ENCODE measurements at regions not wholly inside any gene's neighbourhood (a gene's known extent, or its start where the extent isn't known, plus 50 kb on each side); places are given as distances from the start of the nearest gene placed in this dataset.

GRCh38 chr16:26950636-26951035 lies 116.1 kb upstream of the C16orf82 start:
- ChIA-PET CTCF (no interaction called here), POLR2A (no interaction called here)
- no peak for DNase-seq
- no peaks in the 10 kb centered on the region for H3K9me3 Mint-ChIP-seq
- H3K27ac Mint-ChIP-seq: no peak overlapping the region
- no peaks in the 10 kb centered on the region for H3K36me3 Mint-ChIP-seq
- peaks cover 12% of the 10 kb centered on the region for H3K27me3 Mint-ChIP-seq
- H3K4me3 Mint-ChIP-seq: no peak overlapping the region
- no peaks in the 10 kb centered on the region for H3K4me1 Mint-ChIP-seq (ENCODE audit: low read depth)
- intact Hi-C loops (cut with micrococcal nuclease): no loop called here

- Mint-ChIP-seq H3K36me3 (no peaks in the 10 kb centered on the region), H3K27ac (no peak overlapping the region), H3K9me3 (no peaks in the 10 kb centered on the region), H3K4me1 (ENCODE audit: low read depth) (no peaks in the 10 kb centered on the region), H3K4me3 (no peak overlapping the region), H3K27me3 (peaks cover 12% of the 10 kb centered on the region)
- CTCF ChIA-PET: no interaction called here
- POLR2A ChIA-PET: no interaction called here
- intact Hi-C loops (cut with micrococcal nuclease): no loop called here
- no peak for DNase-seq
These were observed 114.8 kb upstream of the C16orf82 start for GRCh38 chr16:26951950-26952349.

GRCh38 chr16:26952411-26952810 lies 114.3 kb upstream of the C16orf82 start:
- DNase-seq: no peak
- no peak overlapping the region for H3K4me3 Mint-ChIP-seq
- ChIA-PET CTCF (no interaction called here), POLR2A (no interaction called here)
- H3K36me3 Mint-ChIP-seq: no peaks in the 10 kb centered on the region
- H3K4me1 Mint-ChIP-seq (ENCODE audit: low read depth): no peaks in the 10 kb centered on the region
- no peak overlapping the region for H3K27ac Mint-ChIP-seq
- intact Hi-C loops (cut with micrococcal nuclease): no loop called here
- H3K9me3 Mint-ChIP-seq: no peaks in the 10 kb centered on the region
- H3K27me3 Mint-ChIP-seq: peaks cover 12% of the 10 kb centered on the region

GRCh38 chr16:26957283-26957859 lies 109.4 kb upstream of the C16orf82 start:
- H3K27me3 Mint-ChIP-seq: peaks cover 4% of the 10 kb centered on the region
- intact Hi-C loops (cut with micrococcal nuclease): no loop called here
- no peak for DNase-seq
- H3K27ac Mint-ChIP-seq: no peak overlapping the region
- no peak overlapping the region for H3K4me3 Mint-ChIP-seq
- no peaks in the 10 kb centered on the region for H3K4me1 Mint-ChIP-seq (ENCODE audit: low read depth)
- H3K9me3 Mint-ChIP-seq: no peaks in the 10 kb centered on the region
- POLR2A ChIA-PET: no interaction called here
- CTCF ChIA-PET: interaction anchor here (0.5 kb wide), 1 partner anchor 12 kb away, joined by 3 read pairs; no protein-coding TSS in a partner anchor
- no peaks in the 10 kb centered on the region for H3K36me3 Mint-ChIP-seq

GRCh38 chr16:26959416-26960009 lies 107.2 kb upstream of the C16orf82 start:
- Mint-ChIP-seq H3K9me3 (no peaks in the 10 kb centered on the region), H3K27me3 (peaks cover 8% of the 10 kb centered on the region), H3K4me3 (no peak overlapping the region), H3K4me1 (ENCODE audit: low read depth) (no peaks in the 10 kb centered on the region), H3K36me3 (no peaks in the 10 kb centered on the region), H3K27ac (no peak overlapping the region)
- DNase-seq: no peak
- ChIA-PET POLR2A (no interaction called here), CTCF (no interaction called here)
- intact Hi-C loops (cut with micrococcal nuclease): no loop called here

- Mint-ChIP-seq H3K27me3 (peaks cover 11% of the 10 kb centered on the region), H3K9me3 (no peaks in the 10 kb centered on the region), H3K4me3 (no peak overlapping the region), H3K4me1 (ENCODE audit: low read depth) (no peaks in the 10 kb centered on the region), H3K36me3 (no peaks in the 10 kb centered on the region), H3K27ac (no peak overlapping the region)
- CTCF ChIA-PET: no interaction called here
- DNase-seq: no peak
- intact Hi-C loops (cut with micrococcal nuclease): no loop called here
- POLR2A ChIA-PET: no interaction called here
These were observed 105.3 kb upstream of the C16orf82 start for GRCh38 chr16:26961459-26961858.

GRCh38 chr16:26963109-26963508 lies 103.6 kb upstream of the C16orf82 start:
- Mint-ChIP-seq H3K4me3 (no peak overlapping the region), H3K36me3 (no peaks in the 10 kb centered on the region), H3K4me1 (ENCODE audit: low read depth) (no peaks in the 10 kb centered on the region), H3K9me3 (no peaks in the 10 kb centered on the region), H3K27me3 (peaks cover 11% of the 10 kb centered on the region), H3K27ac (no peak overlapping the region)
- ChIA-PET CTCF (interaction anchor here (0.6 to 1.4 kb wide), 6 partner anchors 13 to 1613 kb away, joined by 3 to 4 read pairs (median 3); no protein-coding TSS in a partner anchor), POLR2A (no interaction called here)
- intact Hi-C loops (cut with micrococcal nuclease): no loop called here
- peak; percentile 42 for DNase-seq

- CTCF ChIA-PET: no interaction called here
- Mint-ChIP-seq H3K9me3 (no peaks in the 10 kb centered on the region), H3K27me3 (peaks cover 3% of the 10 kb centered on the region), H3K4me3 (no peak overlapping the region), H3K27ac (no peak overlapping the region), H3K4me1 (ENCODE audit: low read depth) (no peaks in the 10 kb centered on the region), H3K36me3 (no peaks in the 10 kb centered on the region)
- DNase-seq: no peak
- intact Hi-C loops (cut with micrococcal nuclease): no loop called here
- POLR2A ChIA-PET: no interaction called here
These were observed 97.0 kb upstream of the C16orf82 start for GRCh38 chr16:26969589-26970231.

- intact Hi-C loops (cut with micrococcal nuclease): no loop called here
- H3K36me3 Mint-ChIP-seq: no peaks in the 10 kb centered on the region
- H3K27me3 Mint-ChIP-seq: peaks cover 3% of the 10 kb centered on the region
- no peaks in the 10 kb centered on the region for H3K9me3 Mint-ChIP-seq
- no peak overlapping the region for H3K27ac Mint-ChIP-seq
- DNase-seq: no peak
- H3K4me1 Mint-ChIP-seq (ENCODE audit: low read depth): no peaks in the 10 kb centered on the region
- ChIA-PET POLR2A (no interaction called here), CTCF (no interaction called here)
- H3K4me3 Mint-ChIP-seq: no peak overlapping the region
These were observed 96.4 kb upstream of the C16orf82 start for GRCh38 chr16:26970292-26970691.

GRCh38 chr16:26976873-26977272 lies 89.9 kb upstream of the C16orf82 start:
- Mint-ChIP-seq H3K9me3 (no peaks in the 10 kb centered on the region), H3K27ac (no peak overlapping the region), H3K27me3 (peaks cover 4% of the 10 kb centered on the region), H3K4me1 (ENCODE audit: low read depth) (no peaks in the 10 kb centered on the region), H3K4me3 (no peak overlapping the region), H3K36me3 (no peaks in the 10 kb centered on the region)
- intact Hi-C loops (cut with micrococcal nuclease): no loop called here
- no peak for DNase-seq
- ChIA-PET POLR2A (no interaction called here), CTCF (interaction anchor here (0.9 kb wide), 1 partner anchor 13 kb away, joined by 3 read pairs; no protein-coding TSS in a partner anchor)

GRCh38 chr16:26981266-26981938 lies 85.3 kb upstream of the C16orf82 start:
- ChIA-PET CTCF (no interaction called here), POLR2A (no interaction called here)
- no peak for DNase-seq
- intact Hi-C loops (cut with micrococcal nuclease): no loop called here
- Mint-ChIP-seq H3K9me3 (no peaks in the 10 kb centered on the region), H3K4me3 (no peak overlapping the region), H3K27ac (no peak overlapping the region), H3K4me1 (ENCODE audit: low read depth) (no peaks in the 10 kb centered on the region), H3K36me3 (no peaks in the 10 kb centered on the region), H3K27me3 (peaks cover 13% of the 10 kb centered on the region)

- no peak for DNase-seq
- POLR2A ChIA-PET: no interaction called here
- intact Hi-C loops (cut with micrococcal nuclease): no loop called here
- H3K36me3 Mint-ChIP-seq: no peaks in the 10 kb centered on the region
- peaks cover 12% of the 10 kb centered on the region for H3K27me3 Mint-ChIP-seq
- no peaks in the 10 kb centered on the region for H3K9me3 Mint-ChIP-seq
- no peak overlapping the region for H3K27ac Mint-ChIP-seq
- H3K4me1 Mint-ChIP-seq (ENCODE audit: low read depth): no peaks in the 10 kb centered on the region
- no peak overlapping the region for H3K4me3 Mint-ChIP-seq
- CTCF ChIA-PET: no interaction called here
These were observed 84.3 kb upstream of the C16orf82 start for GRCh38 chr16:26982422-26982821.

GRCh38 chr16:26983426-26983825 lies 83.3 kb upstream of the C16orf82 start:
- no peak overlapping the region for H3K4me3 Mint-ChIP-seq
- no peaks in the 10 kb centered on the region for H3K4me1 Mint-ChIP-seq (ENCODE audit: low read depth)
- DNase-seq: no peak
- no peak overlapping the region for H3K27ac Mint-ChIP-seq
- H3K36me3 Mint-ChIP-seq: no peaks in the 10 kb centered on the region
- no peaks in the 10 kb centered on the region for H3K9me3 Mint-ChIP-seq
- peaks cover 12% of the 10 kb centered on the region for H3K27me3 Mint-ChIP-seq
- ChIA-PET POLR2A (no interaction called here), CTCF (no interaction called here)
- intact Hi-C loops (cut with micrococcal nuclease): no loop called here

Measured in activated CD4-positive, alpha-beta memory T cell treated with anti-CD3 and anti-CD28 coated beads for 36 hours (primary cell).